Urothelium cell line (cell line): ENCODE measurements at regions not wholly inside any gene's neighbourhood (a gene's known extent, or its start where the extent isn't known, plus 50 kb on each side); places are given as distances from the start of the nearest gene placed in this dataset.
"Not testable (repeated sequence)": the region's sequence is repeated elsewhere in the genome, so short reads cannot be mapped to it uniquely, and the experiment has no call there.

ENCODE experiments used
- DNase-seq: peaks from one replicate; pipeline ENCODE4 v3.0.0; 2011; ENCODE audit warnings: low spot score, mixed read lengths
- FAIRE-seq: peaks from 2 replicates; lab custom pipeline; 2011; peaks lifted over from hg19 to GRCh38; lab: Jason Lieb, UNC

GRCh38 chr10:120105492-120105891, 213.0 kb downstream of the SEC23IP start:
- DNase-seq = no peak
- FAIRE-seq = no peak

GRCh38 chr10:120108916-120109315, 216.4 kb downstream of the SEC23IP start:
- FAIRE-seq = no peak

GRCh38 chr10:120109725-120110124, 217.2 kb downstream of the SEC23IP start:
- not testable (repeated sequence) for DNase-seq, FAIRE-seq

More at GRCh38 chr10:120108916-120109315, 216.4 kb downstream of the SEC23IP start:
- DNase-seq = no peak

GRCh38 chr10:120110196-120110595, 217.7 kb downstream of the SEC23IP start:
- no peak for FAIRE-seq
- DNase-seq = no peak

- no peak for DNase-seq
These were observed 219.1 kb downstream of the SEC23IP start for GRCh38 chr10:120111628-120112027.

GRCh38 chr10:120112809-120113208, 220.3 kb downstream of the SEC23IP start:
- DNase-seq = no peak
- FAIRE-seq = no peak

More at GRCh38 chr10:120111628-120112027, 219.1 kb downstream of the SEC23IP start:
- FAIRE-seq = no peak

- FAIRE-seq (no peak), DNase-seq (no peak)
These were observed 223.4 kb downstream of the SEC23IP start for GRCh38 chr10:120115959-120116358.

GRCh38 chr10:120121768-120122167, 229.2 kb downstream of the SEC23IP start:
- DNase-seq = no peak
- FAIRE-seq = no peak

GRCh38 chr10:120131183-120131582, 238.7 kb downstream of the SEC23IP start:
- FAIRE-seq (no peak), DNase-seq (peak; percentile 37)

GRCh38 chr10:120132811-120133210, 240.3 kb downstream of the SEC23IP start:
- FAIRE-seq = no peak
- DNase-seq = no peak

- DNase-seq (no peak), FAIRE-seq (no peak)
These were observed 246.2 kb downstream of the SEC23IP start for GRCh38 chr10:120138689-120139088.

- FAIRE-seq = no peak
- no peak for DNase-seq
These were observed 252.6 kb downstream of the SEC23IP start for GRCh38 chr10:120145107-120145506.

GRCh38 chr10:120156614-120157274, 264.2 kb downstream of the SEC23IP start:
- FAIRE-seq = no peak
- no peak for DNase-seq

GRCh38 chr10:120161111-120161510, 268.6 kb downstream of the SEC23IP start:
- FAIRE-seq (no peak), DNase-seq (no peak)

GRCh38 chr10:120162471-120162870, 269.9 kb downstream of the SEC23IP start:
- FAIRE-seq (no peak), DNase-seq (no peak)

GRCh38 chr10:120172356-120172755, 279.8 kb downstream of the SEC23IP start:
- FAIRE-seq = no peak

GRCh38 chr10:120174491-120174890, 282.0 kb downstream of the SEC23IP start:
- no peak for FAIRE-seq
- DNase-seq = no peak

More at GRCh38 chr10:120172356-120172755, 279.8 kb downstream of the SEC23IP start:
- DNase-seq = peak; percentile 43

GRCh38 chr10:120177330-120177729, 279.7 kb upstream of the PLPP4 start:
- DNase-seq (no peak), FAIRE-seq (no peak)

- FAIRE-seq (no peak), DNase-seq (no peak)
These were observed 276.9 kb upstream of the PLPP4 start for GRCh38 chr10:120180160-120180559.

GRCh38 chr10:120181154-120181553, 275.9 kb upstream of the PLPP4 start:
- no peak for DNase-seq

GRCh38 chr10:120182431-120182830, 274.6 kb upstream of the PLPP4 start:
- DNase-seq (no peak), FAIRE-seq (no peak)

More at GRCh38 chr10:120181154-120181553, 275.9 kb upstream of the PLPP4 start:
- no peak for FAIRE-seq

GRCh38 chr10:120183546-120183945, 273.5 kb upstream of the PLPP4 start:
- FAIRE-seq (no peak), DNase-seq (no peak)
